CD4-positive, CD25-positive, alpha-beta regulatory T cell (primary cell): ENCODE measurements at regions not wholly inside any gene's neighbourhood (a gene's known extent, or its start where the extent isn't known, plus 50 kb on each side); places are given as distances from the start of the nearest gene placed in this dataset.

ENCODE experiments used
- ATAC-seq, 2 donors: fragments of 150-1000 bp; cut with Tn5 transposase; one replicate each; pipeline ENCODE4 v1.10.0; 2021; ENCODE audit warnings: low read depth in 2 of 2, moderate number of reproducible peaks in 2 of 2, moderate library complexity in 1 of 2
- DNase-seq, 3 donors: peaks; one replicate each; pipeline versions ENCODE4 v3.0.0 to v3.0.0-alpha.2; 2012 to 2022; ENCODE audit warnings: mixed read lengths in 1 of 3
- H3K27ac ChIP-seq: one replicate; pipeline ENCODE4 v1.7.0; 2013; ENCODE audit warnings: mild to moderate bottlenecking, low read length; ENCODE audit not compliant: insufficient read depth, poor library complexity, severe bottlenecking
- H3K27me3 ChIP-seq: one replicate; pipeline ENCODE4 v1.7.0; 2013; ENCODE audit warnings: low read length; ENCODE audit not compliant: control insufficient read depth, insufficient read depth
- H3K36me3 ChIP-seq: one replicate; pipeline ENCODE4 v1.7.0; 2013; ENCODE audit warnings: mild to moderate bottlenecking, low read length, moderate library complexity; ENCODE audit not compliant: control insufficient read depth, insufficient read depth
- H3K4me1 ChIP-seq: 2 replicates; pipeline ENCODE4 v1.7.0; 2013; ENCODE audit warnings: mild to moderate bottlenecking, low read length; ENCODE audit not compliant: insufficient read depth, control insufficient read depth, poor library complexity, severe bottlenecking
- H3K4me3 ChIP-seq: one replicate; pipeline ENCODE4 v1.7.0; 2013; ENCODE audit warnings: low read depth, mild to moderate bottlenecking, low read length, moderate library complexity
- H3K9me3 ChIP-seq, 2 experiments: 1 replicate in 1 of 2; 2 replicates in 1 of 2; pipeline ENCODE4 v1.7.0; 2013; ENCODE audit warnings: low read length in 2 of 2, mild to moderate bottlenecking in 1 of 2, moderate library complexity in 1 of 2; ENCODE audit not compliant: control insufficient read depth in 2 of 2
- H3K27ac Mint-ChIP-seq, 3 donors: one replicate each; pipeline ENCODE4 v1.8.0; 2020 to 2022; ENCODE audit warnings: mild to moderate bottlenecking in 3 of 3, mixed read lengths in 3 of 3, moderate library complexity in 2 of 3
- H3K27me3 Mint-ChIP-seq: one replicate; pipeline ENCODE4 v1.8.0; 2022; ENCODE audit warnings: mild to moderate bottlenecking, mixed read lengths
- H3K36me3 Mint-ChIP-seq: one replicate; pipeline ENCODE4 v1.8.0; 2020; ENCODE audit warnings: mixed read lengths
- H3K4me1 Mint-ChIP-seq, 4 donors: one replicate each; pipeline ENCODE4 v1.8.0; 2020 to 2022; ENCODE audit warnings: mixed read lengths in 4 of 4, mild to moderate bottlenecking in 1 of 4
- H3K4me3 Mint-ChIP-seq, 4 donors: one replicate each; pipeline ENCODE4 v1.8.0; 2020 to 2022; ENCODE audit warnings: mild to moderate bottlenecking in 4 of 4, mixed read lengths in 4 of 4, moderate library complexity in 3 of 4
- H3K9me3 Mint-ChIP-seq, 7 donors: one replicate each; pipeline ENCODE4 v1.8.0; 2020 to 2022; ENCODE audit warnings: mixed read lengths in 7 of 7, mild to moderate bottlenecking in 3 of 7, moderate library complexity in 2 of 7

DNA sequence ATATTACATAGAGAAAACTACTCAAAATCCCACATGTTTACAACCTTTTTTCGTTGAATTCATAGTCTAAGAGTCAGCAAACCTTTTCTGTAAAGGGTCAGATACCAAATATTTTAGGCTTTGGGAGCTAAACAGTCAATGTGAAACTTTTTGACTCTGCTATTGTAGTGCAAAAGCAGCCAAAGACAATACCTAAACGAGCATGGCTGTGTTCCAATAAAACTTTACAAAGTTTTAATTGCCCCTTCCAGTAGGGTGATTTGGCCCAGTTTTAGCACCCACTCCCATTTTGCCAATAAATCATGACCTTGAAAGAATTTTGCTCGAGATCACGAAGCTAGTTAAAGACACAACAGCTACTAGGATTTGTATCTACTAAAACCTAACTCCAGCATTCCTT lies 147.2 kb downstream of the ANKRD50 start:
- Mint-ChIP-seq H3K4me3 (no peak overlapping the region), H3K27me3 (no peaks in the 10 kb centered on the region), H3K4me1 (no peaks in the 10 kb centered on the region), H3K36me3 (no peaks in the 10 kb centered on the region), H3K9me3 (peaks cover 0 to 14% (median 3%) of the 10 kb centered on the region in 7 donors), H3K27ac (no peak overlapping the region)
- Histone ChIP-seq H3K27me3 (no peaks in the 10 kb centered on the region), H3K27ac (no peak overlapping the region), H3K4me1 (no peaks in the 10 kb centered on the region), H3K9me3 (no peaks in the 10 kb centered on the region), H3K4me3 (no peak overlapping the region), H3K36me3 (no peaks in the 10 kb centered on the region)
- ATAC-seq (no peak), DNase-seq (no peak)

DNA sequence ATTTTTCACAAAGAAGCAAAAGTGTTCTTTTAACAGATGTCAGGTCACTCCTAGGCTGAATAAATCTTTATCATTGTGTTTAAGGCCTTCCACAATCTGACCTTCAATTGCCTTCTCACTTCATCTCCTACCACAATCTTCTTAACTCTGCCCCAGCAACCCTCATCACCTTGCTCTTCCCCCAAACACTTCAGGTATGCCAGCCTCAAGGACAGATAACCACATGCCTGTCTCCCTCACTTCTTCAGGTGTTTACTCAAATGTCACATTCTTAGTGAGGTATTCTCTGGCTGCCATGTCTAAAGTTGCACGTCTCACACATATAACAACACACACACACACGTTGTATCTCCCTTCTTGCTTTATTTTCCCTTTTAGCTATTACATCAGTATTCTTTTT lies 146.5 kb downstream of the ANKRD50 start:
- Histone ChIP-seq H3K36me3 (no peaks in the 10 kb centered on the region), H3K9me3 (no peaks in the 10 kb centered on the region), H3K27ac (no peak overlapping the region), H3K4me3 (no peak overlapping the region), H3K4me1 (no peaks in the 10 kb centered on the region), H3K27me3 (no peaks in the 10 kb centered on the region)
- H3K4me3 Mint-ChIP-seq, result no peak overlapping the region
- ATAC-seq (no peak), DNase-seq (no peak)
- H3K9me3 Mint-ChIP-seq, result peaks cover 0 to 14% (median 3%) of the 10 kb centered on the region in 7 donors
- H3K36me3 Mint-ChIP-seq, result no peaks in the 10 kb centered on the region
- H3K27me3 Mint-ChIP-seq, result no peaks in the 10 kb centered on the region
- no peak overlapping the region for H3K27ac Mint-ChIP-seq
- no peaks in the 10 kb centered on the region for H3K4me1 Mint-ChIP-seq

DNA sequence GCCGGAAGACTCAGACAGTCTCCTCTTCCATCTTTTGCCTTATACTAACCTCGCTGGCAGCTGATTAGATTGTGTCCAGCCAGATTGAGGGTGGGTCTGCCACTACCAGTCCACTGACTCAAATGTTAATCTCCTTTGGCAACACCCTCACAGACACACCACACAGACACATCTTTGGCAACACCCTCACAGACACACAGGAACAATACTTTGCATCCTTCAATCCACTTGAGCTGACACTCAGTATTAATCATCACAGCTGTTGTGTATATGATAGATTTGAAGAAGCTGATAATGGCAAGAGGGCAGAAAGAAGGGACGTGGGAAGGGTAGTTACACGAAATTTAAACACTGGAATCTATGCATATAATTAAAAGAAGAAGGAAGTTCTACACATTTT lies 139.5 kb downstream of the ANKRD50 start:
- Mint-ChIP-seq H3K4me1 (no peaks in the 10 kb centered on the region), H3K4me3 (no peak overlapping the region), H3K27me3 (no peaks in the 10 kb centered on the region), H3K27ac (no peak overlapping the region), H3K9me3 (peaks cover 0 to 8% (median under 1%) of the 10 kb centered on the region in 7 donors), H3K36me3 (no peaks in the 10 kb centered on the region)
- ATAC-seq (no peak), DNase-seq (no peak)
- H3K36me3 ChIP-seq, result no peaks in the 10 kb centered on the region
- no peaks in the 10 kb centered on the region for H3K9me3 ChIP-seq
- H3K4me3 ChIP-seq, result no peak overlapping the region
- no peak overlapping the region for H3K27ac ChIP-seq
- H3K27me3 ChIP-seq, result no peaks in the 10 kb centered on the region
- H3K4me1 ChIP-seq, result no peaks in the 10 kb centered on the region

DNA sequence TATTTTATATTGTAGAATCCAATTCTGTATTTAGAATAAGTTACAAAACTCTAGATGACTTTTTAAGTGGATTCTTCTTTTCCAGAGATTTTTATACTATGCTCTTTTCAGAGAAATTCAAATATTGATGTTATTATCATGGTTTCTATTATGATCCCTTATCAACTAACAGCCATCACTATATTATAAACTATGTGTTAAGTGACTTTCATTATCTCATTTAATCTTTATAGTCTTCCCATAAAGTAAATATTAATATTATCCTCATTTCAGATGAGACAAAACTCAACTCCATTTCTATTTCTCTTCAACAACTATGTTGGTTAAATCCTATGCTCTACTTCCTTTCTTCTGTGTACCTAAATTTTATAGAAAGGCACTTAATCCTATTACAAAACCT lies 132.6 kb downstream of the ANKRD50 start:
- no peak overlapping the region for H3K4me3 Mint-ChIP-seq
- peaks cover 0 to 8% of the 10 kb centered on the region in 2 experiments for H3K9me3 ChIP-seq
- H3K27me3 Mint-ChIP-seq, result no peaks in the 10 kb centered on the region

DNA sequence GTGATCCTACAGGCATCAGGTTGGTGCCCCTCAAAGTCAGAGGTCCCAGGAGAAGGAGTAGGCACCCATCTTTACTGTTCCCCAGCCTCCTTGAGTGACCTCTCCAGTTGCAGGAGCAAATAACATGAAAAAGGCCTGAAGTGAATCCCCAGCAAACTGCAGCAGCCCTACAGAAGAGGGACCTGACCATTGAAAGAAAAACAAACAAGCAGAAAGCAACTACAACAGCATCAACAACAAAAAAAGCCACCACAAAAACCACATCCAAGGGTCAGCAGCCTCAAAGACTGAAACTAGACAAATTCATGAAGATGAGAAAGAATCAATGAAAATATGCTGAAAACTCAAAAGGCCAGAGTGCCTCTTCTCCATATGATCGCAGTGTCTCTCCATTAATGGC lies 128.7 kb downstream of the ANKRD50 start:
- Histone ChIP-seq H3K4me1 (no peaks in the 10 kb centered on the region), H3K27me3 (no peaks in the 10 kb centered on the region), H3K9me3 (peaks cover 0 to 8% of the 10 kb centered on the region in 2 experiments), H3K4me3 (no peak overlapping the region), H3K27ac (no peak overlapping the region), H3K36me3 (no peaks in the 10 kb centered on the region)
- no peaks in the 10 kb centered on the region for H3K36me3 Mint-ChIP-seq
- DNase-seq (no peak), ATAC-seq (no peak)
- peaks cover 6 to 30% (median 10%) of the 10 kb centered on the region in 7 donors for H3K9me3 Mint-ChIP-seq
- no peak overlapping the region for H3K4me3 Mint-ChIP-seq
- H3K27me3 Mint-ChIP-seq, result no peaks in the 10 kb centered on the region
- H3K27ac Mint-ChIP-seq, result no peak overlapping the region
- H3K4me1 Mint-ChIP-seq, result no peaks in the 10 kb centered on the region

More for the DNA sequence above, 132.6 kb downstream of the ANKRD50 start:
- Mint-ChIP-seq H3K36me3 (no peaks in the 10 kb centered on the region), H3K9me3 (peaks cover 0 to 31% (median 9%) of the 10 kb centered on the region in 7 donors), H3K4me1 (no peaks in the 10 kb centered on the region), H3K27ac (no peak overlapping the region)
- H3K4me1 ChIP-seq, result no peaks in the 10 kb centered on the region
- no peak for ATAC-seq
- no peaks in the 10 kb centered on the region for H3K27me3 ChIP-seq
- no peak overlapping the region for H3K4me3 ChIP-seq
- no peak for DNase-seq
- H3K27ac ChIP-seq, result no peak overlapping the region
- H3K36me3 ChIP-seq, result no peaks in the 10 kb centered on the region

DNA sequence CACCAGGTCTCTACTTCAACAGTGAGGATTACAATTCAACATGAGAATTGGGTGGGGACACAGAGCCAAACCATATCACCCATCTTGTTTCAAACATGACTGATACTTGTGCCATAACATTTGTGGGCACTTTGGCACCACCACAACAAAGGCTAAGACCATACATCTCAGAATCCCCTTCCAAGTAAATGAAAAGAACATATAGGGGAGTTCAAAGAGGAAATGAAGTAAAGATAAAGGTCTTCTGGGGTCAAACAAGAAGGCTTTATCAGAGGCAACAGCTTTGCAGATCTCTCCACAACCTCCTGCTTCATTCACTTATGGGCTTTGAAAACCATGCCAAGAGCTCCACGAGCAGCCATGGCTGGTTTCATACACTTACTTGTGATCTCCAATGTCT lies 122.7 kb downstream of the ANKRD50 start:
- no peaks in the 10 kb centered on the region for H3K4me1 ChIP-seq
- no peaks in the 10 kb centered on the region for H3K9me3 ChIP-seq
- Mint-ChIP-seq H3K4me3 (no peak overlapping the region), H3K9me3 (peaks cover 1 to 19% (median 3%) of the 10 kb centered on the region in 7 donors), H3K4me1 (no peaks in the 10 kb centered on the region), H3K36me3 (no peaks in the 10 kb centered on the region), H3K27ac (no peak overlapping the region), H3K27me3 (no peaks in the 10 kb centered on the region)
- no peak overlapping the region for H3K4me3 ChIP-seq
- no peaks in the 10 kb centered on the region for H3K36me3 ChIP-seq
- no peaks in the 10 kb centered on the region for H3K27me3 ChIP-seq
- H3K27ac ChIP-seq, result no peak overlapping the region
- ATAC-seq, result no peak
- DNase-seq, result no peak

DNA sequence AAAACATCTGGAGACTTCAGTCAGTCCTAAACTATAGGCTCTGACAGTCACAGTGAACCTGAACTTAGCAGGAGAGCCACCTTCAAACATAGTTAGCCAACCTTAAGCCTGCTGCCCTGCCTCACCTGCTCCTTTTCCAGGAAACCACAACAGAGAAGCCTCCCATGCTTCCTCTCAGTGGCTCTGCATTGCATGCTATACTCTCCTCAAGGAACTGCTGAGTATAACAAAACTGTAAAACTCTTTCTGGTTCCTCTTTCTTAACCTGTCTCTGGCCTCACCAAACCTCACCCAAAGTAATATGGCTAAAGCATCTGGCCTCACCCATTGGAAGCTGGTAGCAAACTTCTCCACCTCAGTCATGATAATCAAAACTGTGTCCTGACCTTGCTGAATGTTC lies 122.1 kb downstream of the ANKRD50 start:
- Mint-ChIP-seq H3K36me3 (no peaks in the 10 kb centered on the region), H3K9me3 (peaks cover 0 to 16% (median 4%) of the 10 kb centered on the region in 7 donors), H3K27me3 (no peaks in the 10 kb centered on the region), H3K27ac (no peak overlapping the region), H3K4me1 (no peaks in the 10 kb centered on the region), H3K4me3 (no peak overlapping the region)
- Histone ChIP-seq H3K36me3 (no peaks in the 10 kb centered on the region), H3K9me3 (no peaks in the 10 kb centered on the region), H3K4me1 (no peaks in the 10 kb centered on the region), H3K4me3 (no peak overlapping the region), H3K27ac (no peak overlapping the region), H3K27me3 (no peaks in the 10 kb centered on the region)
- ATAC-seq, result no peak
- DNase-seq, result no peak

DNA sequence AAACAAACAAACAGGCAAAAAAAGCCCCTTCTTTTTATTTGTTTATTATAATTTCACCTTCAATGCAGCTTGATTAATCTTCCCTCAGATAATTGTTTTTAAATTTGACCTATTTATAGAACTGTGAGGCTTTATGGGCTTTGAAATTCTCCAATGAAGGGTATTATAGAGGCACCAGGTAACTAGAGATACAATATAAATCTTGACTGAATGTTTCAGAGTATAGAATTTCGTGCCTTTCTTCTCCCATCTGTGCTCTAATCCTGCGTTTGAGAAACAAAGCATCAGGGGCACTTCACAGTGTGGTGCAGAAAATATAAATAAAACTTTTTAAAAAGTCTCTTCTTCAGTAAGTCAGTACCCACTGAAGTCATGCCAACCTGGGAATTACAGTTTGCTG lies 120.9 kb downstream of the ANKRD50 start:
- Histone ChIP-seq H3K4me1 (no peaks in the 10 kb centered on the region), H3K36me3 (no peaks in the 10 kb centered on the region), H3K27me3 (no peaks in the 10 kb centered on the region), H3K4me3 (no peak overlapping the region), H3K27ac (no peak overlapping the region), H3K9me3 (no peaks in the 10 kb centered on the region)
- no peak overlapping the region for H3K4me3 Mint-ChIP-seq
- no peak for DNase-seq
- no peaks in the 10 kb centered on the region for H3K4me1 Mint-ChIP-seq
- ATAC-seq, result no peak
- H3K27me3 Mint-ChIP-seq, result no peaks in the 10 kb centered on the region
- no peak overlapping the region for H3K27ac Mint-ChIP-seq
- H3K9me3 Mint-ChIP-seq, result peaks cover 0 to 16% (median 3%) of the 10 kb centered on the region in 7 donors
- no peaks in the 10 kb centered on the region for H3K36me3 Mint-ChIP-seq
